HG02852 (cell line): ENCODE measurements at regions not wholly inside any gene's neighbourhood (a gene's known extent, or its start where the extent isn't known, plus 50 kb on each side); places are given as distances from the start of the nearest gene placed in this dataset.

ENCODE experiments used
- ATAC-seq: cut with Tn5 transposase; IDR thresholded peaks from one replicate; pipeline ENCODE4 v1.9.1; 2021; ENCODE audit warnings: mild to moderate bottlenecking, moderate library complexity; ENCODE audit not compliant: unreplicated experiment

GRCh38 chr13:80437231-80437630 lies 96.3 kb upstream of the SPRY2 start:
- no peak for ATAC-seq

GRCh38 chr13:80436571-80437169 lies 95.7 kb upstream of the SPRY2 start:
- ATAC-seq, result no peak

- ATAC-seq, result no peak
These were observed 89.6 kb upstream of the SPRY2 start for GRCh38 chr13:80430561-80430960.

DNA sequence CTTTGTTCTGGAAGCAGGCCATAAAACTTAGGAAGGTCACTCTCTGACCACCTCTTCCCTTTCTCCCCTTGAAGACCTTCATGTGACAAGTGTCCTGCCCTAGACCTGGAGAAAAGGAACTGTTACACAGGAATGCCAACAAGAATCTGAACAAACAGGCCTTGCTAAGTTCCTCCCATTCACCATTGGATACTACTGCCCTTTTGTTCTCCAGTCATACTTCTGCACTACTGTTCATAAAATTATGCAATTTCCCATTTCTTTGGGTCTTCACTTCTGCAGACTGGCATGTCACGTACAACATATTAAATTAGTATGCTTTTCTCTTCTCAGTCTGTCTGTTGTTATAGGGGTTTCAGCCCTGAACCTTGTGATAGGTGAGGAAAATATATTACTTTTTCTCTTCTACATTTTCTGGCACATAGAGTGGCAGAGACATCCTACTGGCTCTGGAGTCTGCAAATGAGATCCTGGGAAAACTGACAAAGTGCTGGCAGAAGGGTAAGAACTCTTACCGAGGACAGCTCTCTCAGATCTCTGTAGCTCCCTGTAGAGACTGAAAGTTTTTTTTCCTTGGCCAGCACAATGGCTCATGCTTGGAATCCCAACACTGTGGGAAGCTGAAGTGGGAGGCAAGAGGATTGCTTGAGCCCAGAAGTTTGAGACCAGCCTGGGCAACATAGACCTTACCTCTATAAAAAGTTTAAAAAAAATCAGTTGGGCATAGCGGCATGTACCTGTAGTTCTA lies 87.6 kb upstream of the SPRY2 start:
- no peak for ATAC-seq

DNA sequence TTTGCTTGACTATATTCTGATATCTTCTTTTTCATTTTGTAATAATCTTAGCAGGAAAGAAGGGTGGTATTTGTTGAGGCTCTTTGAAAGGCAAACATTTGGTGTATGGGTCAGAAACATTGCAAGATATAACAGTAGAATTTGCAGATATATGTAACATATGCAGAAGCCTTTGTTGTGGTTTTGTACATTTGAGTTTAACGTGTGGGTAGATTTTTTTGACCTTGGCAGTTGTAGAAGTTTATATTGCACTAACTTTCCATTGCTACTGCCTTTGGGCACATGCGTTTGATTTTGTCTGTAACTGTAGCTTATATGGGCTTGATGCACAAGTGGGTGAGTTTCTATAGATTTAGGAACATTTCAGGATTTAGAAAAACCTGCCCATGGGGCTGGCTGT lies 78.5 kb upstream of the SPRY2 start:
- ATAC-seq, result no peak

DNA sequence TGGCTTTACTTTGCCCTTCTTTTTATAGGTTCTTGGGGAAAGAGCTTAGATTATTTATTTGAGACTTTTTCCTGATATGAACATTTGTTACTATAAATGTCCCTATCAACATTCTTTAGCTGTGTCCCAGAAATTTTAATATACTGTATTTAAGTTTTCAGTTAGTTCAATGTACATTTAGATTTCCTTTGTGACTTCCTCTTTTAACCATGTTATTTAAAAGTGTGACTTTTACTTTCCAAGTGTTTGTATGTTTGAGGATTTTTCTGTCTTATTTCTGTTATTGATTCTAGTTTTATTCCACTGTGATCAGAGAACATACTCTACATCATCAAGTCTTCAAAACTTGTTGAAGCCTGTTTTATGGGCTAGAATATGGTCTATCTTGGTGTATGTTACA lies 72.7 kb upstream of the SPRY2 start:
- ATAC-seq, result no peak

DNA sequence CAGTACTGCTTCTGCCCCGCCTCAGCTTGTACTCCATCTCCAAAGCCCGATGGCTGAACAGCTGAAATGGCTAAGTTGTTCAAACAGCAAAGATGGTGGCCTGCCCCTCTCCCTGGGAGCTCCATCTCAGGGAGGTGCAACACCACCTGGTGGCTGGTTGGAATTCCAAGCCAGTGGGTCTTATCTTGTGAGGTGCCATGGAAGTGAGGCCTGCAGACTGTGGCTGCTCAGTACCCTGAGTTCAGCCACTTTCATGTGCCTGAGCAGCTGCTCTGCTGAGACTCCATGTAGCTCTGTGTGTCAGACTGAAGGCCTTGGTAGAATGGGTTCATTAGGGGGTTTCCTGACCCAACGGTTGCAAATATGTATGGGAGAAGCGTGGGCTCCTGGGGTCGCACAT lies 67.3 kb upstream of the SPRY2 start:
- no peak for ATAC-seq

GRCh38 chr13:80400865-80401426 lies 60.0 kb upstream of the SPRY2 start:
- ATAC-seq, result no peak

DNA sequence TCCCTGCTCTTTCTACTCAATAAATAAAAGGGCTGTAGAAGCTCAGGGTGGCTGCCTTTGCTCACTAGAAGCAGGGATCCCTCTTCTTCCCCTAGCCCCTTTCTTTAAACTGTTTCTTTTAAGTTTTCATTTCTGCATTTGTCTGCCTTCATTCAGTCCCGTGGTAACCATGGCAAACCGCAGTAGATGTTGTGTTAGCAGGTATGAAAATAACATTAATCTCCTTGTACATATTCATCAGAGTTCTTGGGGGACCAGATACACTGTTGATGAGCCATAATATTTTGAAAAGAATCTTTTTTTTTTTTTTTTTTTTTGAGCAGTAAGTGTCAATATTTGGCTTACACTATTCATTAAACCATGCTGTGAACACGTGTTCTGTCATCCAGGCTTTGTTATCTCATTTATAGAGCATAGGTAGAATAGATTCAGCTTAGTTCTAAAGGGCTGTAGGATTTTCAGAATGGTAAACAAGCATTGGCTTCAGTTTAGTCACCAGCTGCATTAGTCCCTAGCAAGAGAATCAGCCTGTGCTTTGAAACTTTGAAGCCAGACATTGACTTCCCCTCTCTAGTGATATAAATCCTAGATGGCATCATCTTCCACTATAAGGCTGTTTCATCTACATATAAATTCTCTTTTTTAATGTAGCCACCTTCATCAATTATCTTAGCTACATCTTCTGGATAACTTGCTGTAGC lies 59.4 kb upstream of the SPRY2 start:
- no peak for ATAC-seq

GRCh38 chr13:80399340-80400163 lies 58.6 kb upstream of the SPRY2 start:
- ATAC-seq, result no peak
